Renal pelvis (tissue), 1 donor: ENCODE measurements at regions not wholly inside any gene's neighbourhood (a gene's known extent, or its start where the extent isn't known, plus 50 kb on each side); places are given as distances from the start of the nearest gene placed in this dataset.

Experiments used
- DNase-seq: peaks from one replicate; pipeline ENCODE4 v3.0.0-alpha.2; 2013

- no peak for DNase-seq
Observed at GRCh38 chr14:101404426-101405170, 156.7 kb upstream of the DIO3 start.

- DNase-seq = no peak
Observed at GRCh38 chr14:101405171-101405883, 156.0 kb upstream of the DIO3 start.

- no peak for DNase-seq
Observed at GRCh38 chr14:101406921-101407320, 154.4 kb upstream of the DIO3 start.

- no peak for DNase-seq
Observed at GRCh38 chr14:101407328-101407727, 154.0 kb upstream of the DIO3 start.

- no peak for DNase-seq
Observed at GRCh38 chr14:101408077-101408831, 153.0 kb upstream of the DIO3 start.

GRCh38 chr14:101409006-101409543 is 152.2 kb upstream of the DIO3 start:
- no peak for DNase-seq

GRCh38 chr14:101410126-101410525 is 151.2 kb upstream of the DIO3 start:
- DNase-seq = no peak

- no peak for DNase-seq
Observed at GRCh38 chr14:101411151-101411550, 150.1 kb upstream of the DIO3 start.

- no peak for DNase-seq
Observed at GRCh38 chr14:101411779-101412178, 149.5 kb upstream of the DIO3 start.

- no peak for DNase-seq
Observed at GRCh38 chr14:101412739-101413138, 148.6 kb upstream of the DIO3 start.

- DNase-seq = no peak
Observed at GRCh38 chr14:101417434-101417833, 143.9 kb upstream of the DIO3 start.

GRCh38 chr14:101418601-101419000 is 142.7 kb upstream of the DIO3 start:
- no peak for DNase-seq

- no peak for DNase-seq
Observed at GRCh38 chr14:101426466-101426865, 134.8 kb upstream of the DIO3 start.

- no peak for DNase-seq
Observed at GRCh38 chr14:101428409-101428808, 132.9 kb upstream of the DIO3 start.

- DNase-seq = no peak
Observed at GRCh38 chr14:101435546-101435945, 125.7 kb upstream of the DIO3 start.

- no peak for DNase-seq
Observed at GRCh38 chr14:101439023-101439422, 122.3 kb upstream of the DIO3 start.

- no peak for DNase-seq
Observed at GRCh38 chr14:101440496-101440895, 120.8 kb upstream of the DIO3 start.

GRCh38 chr14:101441710-101442109 is 119.6 kb upstream of the DIO3 start:
- DNase-seq = no peak

- no peak for DNase-seq
Observed at GRCh38 chr14:101442451-101442850, 118.8 kb upstream of the DIO3 start.

GRCh38 chr14:101444116-101444515 is 117.2 kb upstream of the DIO3 start:
- no peak for DNase-seq

GRCh38 chr14:101445278-101445677 is 116.0 kb upstream of the DIO3 start:
- no peak for DNase-seq

GRCh38 chr14:101446387-101446969 is 114.8 kb upstream of the DIO3 start:
- no peak for DNase-seq
